Right lobe of liver (tissue), 6 donors: ENCODE measurements at regions not wholly inside any gene's neighbourhood (a gene's known extent, or its start where the extent isn't known, plus 50 kb on each side); places are given as distances from the start of the nearest gene placed in this dataset.

Source experiments
- ATAC-seq, 4 donors: fragments of 200-7000 bp; cut with Tn5 transposase; one replicate each; pipeline ENCODE4 v1.9.1; 2020; ENCODE audit warnings: mild to moderate bottlenecking in 4 of 4, moderate library complexity in 4 of 4
- DNase-seq, 3 donors: peaks; one replicate each; pipeline ENCODE4 v3.0.0-alpha.2; 2020
- H3K27ac ChIP-seq, 3 donors: fragments of 200-600 bp; one replicate each; pipeline ENCODE4 v1.8.0; 2022
- H3K27me3 ChIP-seq, 2 donors: fragments of 200-600 bp; one replicate each; pipeline ENCODE4 v1.8.0; 2022
- H3K36me3 ChIP-seq, 4 donors: fragments of 200-600 bp; sonication (generic) in 1 of 4; one replicate each; pipeline versions ENCODE4 v1.5.1 to v1.8.0; 2017 to 2022; ENCODE audit warnings: control low read depth in 1 of 4
- H3K4me1 ChIP-seq, 4 donors: fragments of 200-600 bp; sonication (generic) in 1 of 4; one replicate each; pipeline versions ENCODE4 v1.5.1 to v1.8.0; 2017 to 2022; ENCODE audit warnings: control low read depth in 1 of 4
- H3K4me3 ChIP-seq, 3 donors: fragments of 200-600 bp; one replicate each; pipeline ENCODE4 v1.8.0; 2022
- H3K9me3 ChIP-seq, 4 donors: fragments of 200-600 bp; sonication (generic) in 1 of 4; one replicate each; pipeline versions ENCODE4 v1.5.1 to v1.8.0; 2017 to 2022; ENCODE audit warnings: control low read depth in 1 of 4
- POLR2A ChIP-seq: fragments of 450-650 bp; IDR thresholded peaks from one replicate; pipeline ENCODE4 v1.6.1; 2017; ENCODE audit warnings: antibody characterized with exemption, mild to moderate bottlenecking
- WGBS: methylation state at CpG from one replicate; pipeline ENCODE4 v1.1.6; 2018; ENCODE audit warnings: low coverage, low lambda C conversion rate; ENCODE audit not compliant: insufficient coverage; ENCODE audit errors: missing lambda C conversion rate; 5-methylcytosine and 5-hydroxymethylcytosine counted together
- intact Hi-C, 2 donors: fragments of 100-400 bp; cut with DNase I; formaldehyde crosslinking; loops; one replicate each; pipeline versions ENCODE4 v1.11.2 to v1.14.1; 2022
- TF ChIP-seq, protein P1 (sequence below), 4 donors: fragments of 200-600 bp in 3 of 4; fragments of 450-650 bp in 1 of 4; IDR thresholded peaks; one replicate each; pipeline versions ENCODE4 v1.5.1 to v1.8.0; 2016 to 2022; ENCODE audit warnings: antibody characterized with exemption in 4 of 4, mild to moderate bottlenecking in 2 of 4
- donor health status: DM: no; HTN: yes; CAD: no.
- donor health status: DM: no; HTN: no; CAD: no.
- donor health status: DM: no; HTN: no; CAD: no.
- donor health status: DM: no; HTN: yes; CAD: no.
- donor health status: DM: no; HTN: yes; CAD: no.

DNA sequence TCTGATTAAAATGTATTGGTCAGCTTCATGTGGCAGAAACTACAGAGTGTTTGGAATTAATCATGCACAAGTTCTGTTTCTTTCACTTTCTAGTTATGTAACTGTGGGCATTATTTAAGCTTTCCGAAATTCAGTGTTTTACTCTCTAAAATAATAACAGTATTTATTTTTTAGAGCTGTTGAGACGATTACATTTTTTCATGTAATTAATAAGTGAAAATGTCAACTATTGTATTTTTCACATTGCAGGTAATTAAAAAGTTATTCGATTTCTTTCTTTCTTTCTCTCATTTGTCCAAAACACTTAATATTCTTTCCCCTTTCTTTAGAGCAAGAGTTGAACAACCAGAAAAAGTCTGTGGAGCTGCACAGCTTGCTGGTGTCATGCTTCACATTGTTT lies 559.4 kb upstream of the PCDH20 start:
- H3K27ac ChIP-seq: no peak overlapping the region
- ATAC-seq (no peak), DNase-seq (no peak)
- no peak overlapping the region for H3K4me3 ChIP-seq
- TF ChIP-seq, protein P1, sequence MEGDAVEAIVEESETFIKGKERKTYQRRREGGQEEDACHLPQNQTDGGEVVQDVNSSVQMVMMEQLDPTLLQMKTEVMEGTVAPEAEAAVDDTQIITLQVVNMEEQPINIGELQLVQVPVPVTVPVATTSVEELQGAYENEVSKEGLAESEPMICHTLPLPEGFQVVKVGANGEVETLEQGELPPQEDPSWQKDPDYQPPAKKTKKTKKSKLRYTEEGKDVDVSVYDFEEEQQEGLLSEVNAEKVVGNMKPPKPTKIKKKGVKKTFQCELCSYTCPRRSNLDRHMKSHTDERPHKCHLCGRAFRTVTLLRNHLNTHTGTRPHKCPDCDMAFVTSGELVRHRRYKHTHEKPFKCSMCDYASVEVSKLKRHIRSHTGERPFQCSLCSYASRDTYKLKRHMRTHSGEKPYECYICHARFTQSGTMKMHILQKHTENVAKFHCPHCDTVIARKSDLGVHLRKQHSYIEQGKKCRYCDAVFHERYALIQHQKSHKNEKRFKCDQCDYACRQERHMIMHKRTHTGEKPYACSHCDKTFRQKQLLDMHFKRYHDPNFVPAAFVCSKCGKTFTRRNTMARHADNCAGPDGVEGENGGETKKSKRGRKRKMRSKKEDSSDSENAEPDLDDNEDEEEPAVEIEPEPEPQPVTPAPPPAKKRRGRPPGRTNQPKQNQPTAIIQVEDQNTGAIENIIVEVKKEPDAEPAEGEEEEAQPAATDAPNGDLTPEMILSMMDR (IDR thresholded peaks at IDR 0.05): no peak
- no peak for TF ChIP-seq POLR2A
- no peaks in the 10 kb centered on the region for H3K27me3 ChIP-seq
- H3K36me3 ChIP-seq: no peaks in the 10 kb centered on the region
- H3K9me3 ChIP-seq: no peaks in the 10 kb centered on the region
- no peaks in the 10 kb centered on the region for H3K4me1 ChIP-seq
- WGBS: 35% methylated on average over 3 of the region's 3 CpGs
- intact Hi-C loops: no loop called here

DNA sequence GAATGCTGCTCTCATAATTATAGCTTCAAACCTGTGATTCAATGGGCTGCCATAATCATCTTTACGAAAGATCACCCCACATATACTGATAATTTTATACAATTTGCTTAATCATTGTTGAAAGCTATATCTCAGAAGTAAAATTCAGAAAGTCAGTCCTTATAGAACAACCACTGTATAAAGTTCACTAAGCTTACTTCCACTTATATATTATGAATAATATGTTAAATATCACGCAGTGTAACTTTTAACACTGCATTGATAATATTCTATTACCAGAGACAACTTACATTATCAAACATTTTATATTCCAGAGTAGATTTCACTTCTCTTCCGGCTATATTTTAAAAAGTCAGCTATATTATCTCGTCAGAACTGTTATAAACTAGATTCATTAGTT lies 550.1 kb upstream of the PCDH20 start:
- H3K27me3 ChIP-seq: no peaks in the 10 kb centered on the region
- ATAC-seq: no peak
- intact Hi-C loops: no loop called here
- no peaks in the 10 kb centered on the region for H3K4me1 ChIP-seq
- TF ChIP-seq POLR2A: no peak
- TF ChIP-seq, protein P1 (IDR thresholded peaks at IDR 0.05): no peak
- no peak overlapping the region for H3K27ac ChIP-seq
- no peaks in the 10 kb centered on the region for H3K9me3 ChIP-seq
- H3K4me3 ChIP-seq: no peak overlapping the region
- DNase-seq: no peak
- no peaks in the 10 kb centered on the region for H3K36me3 ChIP-seq
- WGBS: 64% methylated on average over 4 of the region's 4 CpGs

DNA sequence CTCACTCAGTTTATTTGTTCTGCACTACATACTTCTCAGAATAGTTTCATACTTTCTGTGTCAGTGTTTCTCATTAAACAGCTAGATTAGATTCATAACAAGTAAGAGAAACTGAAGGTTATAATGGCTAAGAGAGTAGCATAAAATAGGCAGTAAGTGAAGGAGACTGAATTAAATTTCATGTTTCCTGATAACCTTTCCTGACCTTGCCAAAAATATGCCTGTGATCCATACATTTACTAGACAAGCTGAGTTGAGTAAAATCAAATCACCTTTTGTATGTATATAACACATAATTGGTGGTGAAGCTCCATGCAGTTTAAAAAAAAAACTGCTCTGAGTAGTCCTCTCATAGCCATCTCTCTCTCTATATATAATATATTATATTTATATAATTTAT lies 545.3 kb upstream of the PCDH20 start:
- Histone ChIP-seq H3K4me3 (no peak overlapping the region), H3K27ac (no peak overlapping the region), H3K27me3 (no peaks in the 10 kb centered on the region), H3K4me1 (no peaks in the 10 kb centered on the region), H3K36me3 (no peaks in the 10 kb centered on the region), H3K9me3 (no peaks in the 10 kb centered on the region)
- DNase-seq (no peak), ATAC-seq (no peak)
- intact Hi-C loops: no loop called here
- TF ChIP-seq, protein P1 (IDR thresholded peaks at IDR 0.05): no peak
- TF ChIP-seq POLR2A: no peak

DNA sequence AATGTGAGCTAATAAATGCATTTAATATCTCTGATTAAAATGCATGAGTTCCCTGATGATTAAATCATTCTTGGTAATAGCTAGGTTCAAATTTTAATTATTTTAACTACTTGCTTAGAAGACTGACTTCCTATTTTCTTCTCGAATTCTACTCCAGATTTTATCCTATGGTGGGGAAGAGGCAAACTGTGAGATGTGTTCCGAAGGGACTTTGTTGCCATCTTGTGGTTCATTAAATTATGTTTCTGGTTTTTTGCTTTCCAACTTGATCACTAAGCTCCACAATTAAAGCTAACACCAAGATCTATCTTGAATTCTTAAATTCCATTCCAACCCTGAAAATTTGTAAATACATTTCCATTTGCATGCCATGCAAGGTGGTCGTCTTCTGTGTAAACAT lies 538.4 kb upstream of the PCDH20 start:
- H3K27ac ChIP-seq: no peak overlapping the region
- H3K9me3 ChIP-seq: no peaks in the 10 kb centered on the region
- H3K4me3 ChIP-seq: no peak overlapping the region
- H3K27me3 ChIP-seq: no peaks in the 10 kb centered on the region
- no peaks in the 10 kb centered on the region for H3K4me1 ChIP-seq
- intact Hi-C loops: no loop called here
- no peaks in the 10 kb centered on the region for H3K36me3 ChIP-seq
- 4% methylated on average over 3 of the region's 3 CpGs for WGBS
- TF ChIP-seq, protein P1 (IDR thresholded peaks at IDR 0.05): peak; percentile 27 to 40 (median 34)
- no peak for TF ChIP-seq POLR2A
- DNase-seq (no peak), ATAC-seq (peak in 2 of 4 donors; percentile 50)

DNA sequence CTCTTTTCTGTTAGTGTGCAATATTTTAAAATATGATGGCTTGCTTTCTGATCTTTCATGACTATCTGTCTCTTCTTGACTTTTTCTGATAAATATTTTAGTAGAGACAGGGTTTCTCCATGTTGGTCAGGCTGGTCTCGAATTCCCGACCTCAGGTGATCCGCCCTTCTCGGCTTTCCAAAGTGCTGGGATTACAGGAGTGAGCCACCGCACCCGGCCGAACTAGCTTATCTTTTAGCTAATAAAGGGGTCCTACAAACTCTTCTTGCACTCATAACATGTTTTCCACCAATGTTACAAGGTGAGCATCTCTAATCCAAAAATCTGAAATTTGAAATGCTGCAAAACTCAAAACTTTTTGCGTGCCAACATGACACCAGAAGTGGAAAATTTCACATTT lies 535.2 kb upstream of the PCDH20 start:
- DNase-seq (no peak), ATAC-seq (no peak)
- no peak for TF ChIP-seq POLR2A
- TF ChIP-seq, protein P1 (IDR thresholded peaks at IDR 0.05): no peak
- H3K27me3 ChIP-seq: no peaks in the 10 kb centered on the region
- H3K36me3 ChIP-seq: no peaks in the 10 kb centered on the region
- H3K4me3 ChIP-seq: no peak overlapping the region
- no peaks in the 10 kb centered on the region for H3K9me3 ChIP-seq
- intact Hi-C loops: no loop called here
- H3K4me1 ChIP-seq: no peaks in the 10 kb centered on the region
- no peak overlapping the region for H3K27ac ChIP-seq
- WGBS: 66% methylated on average over 8 of the region's 8 CpGs
